ENCODE measurements at regions not wholly inside any gene's neighbourhood (a gene's known extent, or its start where the extent isn't known, plus 50 kb on each side); places are given as distances from the start of the nearest gene placed in this dataset.

- H4K8ac ChIP-seq (ENCODE audit: low read depth in 2 of 2, low read length in 2 of 2) = no peak overlapping the region
- DNase-seq (no peak), ATAC-seq (ENCODE audit: low read depth) (no peak)
- no peak overlapping the region for H3K4me2 ChIP-seq (ENCODE audit: low read depth, low read length)
- H2AK9ac ChIP-seq (replicated peaks; ENCODE audit: low read depth, low read length, poor library complexity) = no peak overlapping the region
- BruUV-seq (replicated peaks) = no TSS peak
- no peak overlapping the region for H3K18ac ChIP-seq (ENCODE audit: low read depth, low read length)
- no peak overlapping the region for H3K9ac ChIP-seq (ENCODE audit: low read depth, low read length)
- no peak overlapping the region for H3K4me3 ChIP-seq (ENCODE audit: insufficient read depth, low read depth, low read length)
- H2BK120ac ChIP-seq (ENCODE audit: low read depth, low read length) = no peak overlapping the region
- H2AFZ ChIP-seq (replicated peaks; ENCODE audit: low read length, poor library complexity) = no peak overlapping the region
- H3K79me1 ChIP-seq (ENCODE audit: low read depth in 1 of 2, low read length in 2 of 2) = no peaks in the 10 kb centered on the region
- H4K91ac ChIP-seq (ENCODE audit: insufficient read depth, low read depth, low read length) = no peak overlapping the region
- no peak overlapping the region for H2BK20ac ChIP-seq (ENCODE audit: low read depth, low read length)
- peaks cover 10% of the 10 kb centered on the region for H3K4me1 ChIP-seq (ENCODE audit: control insufficient read depth, insufficient read depth, low read length)
- intact Hi-C loops (cut with micrococcal nuclease) (no loop called here), dilution Hi-C loops (cut with HindIII; ENCODE audit: low sequenced_read_pairs, unreplicated experiment) (no loop called here), in situ Hi-C loops (cut with MboI; ENCODE audit: low sequenced_read_pairs) (no loop called here)
- H4K5ac ChIP-seq (ENCODE audit: low read depth, low read length) = no peak overlapping the region
- no peak for TF ChIP-seq BHLHE40 (IDR thresholded peaks at IDR 0.05; ENCODE audit: low read depth, low read length)
- TF ChIP-seq MAFK (IDR thresholded peaks at IDR 0.05; ENCODE audit: low read depth, low read length) = no peak
- TF ChIP-seq CTCF (conservative IDR thresholded peaks at IDR 0.05; ENCODE audit: low read depth, low read length) = no peak
- TF ChIP-seq MAZ (IDR thresholded peaks at IDR 0.05; ENCODE audit: borderline replicate concordance, low read depth, low read length) = no peak
- TF ChIP-seq RAD21 (IDR thresholded peaks at IDR 0.05; ENCODE audit: low read length) = no peak
- no peak for TF ChIP-seq POLR2A (IDR thresholded peaks at IDR 0.05; ENCODE audit: low read depth, low read length)
- TF ChIP-seq ELK1 (IDR thresholded peaks at IDR 0.05; ENCODE audit: borderline replicate concordance, low read depth, low read length) = no peak
- TF ChIP-seq RFX5 (IDR thresholded peaks at IDR 0.05; ENCODE audit: low read depth, low read length) = no peak
- no peak for TF ChIP-seq USF2 (IDR thresholded peaks at IDR 0.05; ENCODE audit: low read depth, low read length)
- TF ChIP-seq NFE2L2 (IDR thresholded peaks at IDR 0.05; ENCODE audit: low read depth, low read length) = no peak
- no peak for TF ChIP-seq RCOR1 (IDR thresholded peaks at IDR 0.05; ENCODE audit: insufficient replicate concordance, low read length)
- TF ChIP-seq CEBPB (IDR thresholded peaks at IDR 0.05; ENCODE audit: low read depth, low read length) = no peak
- no peak for TF ChIP-seq MXI1 (IDR thresholded peaks at IDR 0.05; ENCODE audit: borderline replicate concordance, low read depth, low read length)
- no peaks in the 10 kb centered on the region for H3K27me3 ChIP-seq (ENCODE audit: control insufficient read depth, insufficient read depth, low read length)
- H3K23ac ChIP-seq (ENCODE audit: low read depth, low read length) = no peak overlapping the region
- POLR2A ChIA-PET (ENCODE audit: unreplicated experiment) = no interaction called here
- H3K4ac ChIP-seq (ENCODE audit: low read depth, low read length) = no peak overlapping the region
- no peak overlapping the region for H3K14ac ChIP-seq (replicated peaks; ENCODE audit: low read depth, low read length)
- H3K9me1 ChIP-seq (ENCODE audit: insufficient read depth, low read length) = peaks cover 9% of the 10 kb centered on the region; the same call in 1 of the 2 replicates
- peaks cover 3% of the 10 kb centered on the region; the same call in 1 of the 2 replicates for H3K9me3 ChIP-seq (ENCODE audit: control insufficient read depth, insufficient read depth, low read length)
- no peaks in the 10 kb centered on the region for H4K20me1 ChIP-seq (ENCODE audit: insufficient read depth, low read length)
- no peak overlapping the region for H2BK15ac ChIP-seq (ENCODE audit: low read depth, low read length)
- H3K36me3 ChIP-seq (ENCODE audit: control insufficient read depth, insufficient read depth, low read length) = no peaks in the 10 kb centered on the region
- H2BK5ac ChIP-seq (ENCODE audit: low read depth, low read length, poor library complexity, severe bottlenecking) = no peak overlapping the region
- WGBS, 2 experiments (ENCODE audit: extremely low coverage in 2 of 2, insufficient read length in 1 of 2) = 100% methylated on average over 1 of the region's 4 CpGs; no CpG with 5 or more reads in 1 of the 2 experiments
- CTCF ChIA-PET = no interaction called here
- H3K56ac ChIP-seq (ENCODE audit: extremely low read depth, insufficient read depth, low read length) = no peak overlapping the region
- H2AK5ac ChIP-seq (ENCODE audit: low read depth, low read length) = no peak overlapping the region
- no peak overlapping the region for H3K27ac ChIP-seq (ENCODE audit: insufficient read depth, low read length)
Measured at GRCh38 chr9:129311643-129312042, 133.6 kb upstream of the IER5L start.
